GM21447 (cell line): ENCODE measurements at regions not wholly inside any gene's neighbourhood (a gene's known extent, or its start where the extent isn't known, plus 50 kb on each side); places are given as distances from the start of the nearest gene placed in this dataset.
"Not testable (repeated sequence)": the region's sequence is repeated elsewhere in the genome, so short reads cannot be mapped to it uniquely, and the experiment has no call there.

ENCODE experiments used
- ATAC-seq: cut with Tn5 transposase; IDR thresholded peaks from one replicate; pipeline ENCODE4 v1.9.1; 2021; ENCODE audit not compliant: unreplicated experiment

DNA sequence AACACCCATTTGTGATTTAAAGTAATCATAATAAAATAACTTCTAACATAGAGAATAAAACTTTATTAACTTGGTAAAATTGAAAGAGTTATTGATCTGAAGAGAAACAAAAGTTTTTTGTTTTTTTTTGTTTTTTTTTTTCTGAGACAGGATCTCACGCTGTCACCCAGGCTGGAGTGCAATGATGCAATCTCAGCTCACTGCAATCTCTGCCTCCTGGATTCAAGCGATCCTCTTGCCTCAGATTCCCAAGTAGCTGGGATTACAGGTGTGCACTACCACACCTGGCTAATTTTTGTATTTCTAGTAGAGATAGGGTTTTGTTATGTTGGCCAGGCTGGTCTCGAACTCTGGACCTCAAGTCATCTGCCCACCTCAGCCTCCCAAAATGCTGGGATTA, 116.5 kb upstream of the SPATA31D4 start:
- ATAC-seq: not testable (repeated sequence)

DNA sequence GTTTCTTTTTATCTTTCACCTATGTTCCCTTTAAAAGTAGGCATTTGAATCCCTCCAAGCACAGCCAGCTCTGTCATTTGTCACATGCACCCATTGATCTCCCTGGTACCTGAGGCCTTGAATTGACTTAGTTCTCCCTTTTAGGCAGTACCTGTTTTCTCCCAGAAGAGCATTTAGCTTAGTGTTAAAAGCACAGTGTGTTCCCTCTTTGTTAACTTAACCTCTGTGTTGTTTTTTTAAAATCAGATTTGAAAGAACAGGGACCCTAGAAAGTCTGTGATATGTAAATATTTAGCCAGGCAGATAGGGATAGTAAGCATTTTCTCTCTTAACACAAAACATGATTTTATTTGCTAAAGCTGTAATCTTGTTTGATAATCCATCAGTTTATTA, 113.8 kb upstream of the SPATA31D4 start:
- no peak for ATAC-seq

DNA sequence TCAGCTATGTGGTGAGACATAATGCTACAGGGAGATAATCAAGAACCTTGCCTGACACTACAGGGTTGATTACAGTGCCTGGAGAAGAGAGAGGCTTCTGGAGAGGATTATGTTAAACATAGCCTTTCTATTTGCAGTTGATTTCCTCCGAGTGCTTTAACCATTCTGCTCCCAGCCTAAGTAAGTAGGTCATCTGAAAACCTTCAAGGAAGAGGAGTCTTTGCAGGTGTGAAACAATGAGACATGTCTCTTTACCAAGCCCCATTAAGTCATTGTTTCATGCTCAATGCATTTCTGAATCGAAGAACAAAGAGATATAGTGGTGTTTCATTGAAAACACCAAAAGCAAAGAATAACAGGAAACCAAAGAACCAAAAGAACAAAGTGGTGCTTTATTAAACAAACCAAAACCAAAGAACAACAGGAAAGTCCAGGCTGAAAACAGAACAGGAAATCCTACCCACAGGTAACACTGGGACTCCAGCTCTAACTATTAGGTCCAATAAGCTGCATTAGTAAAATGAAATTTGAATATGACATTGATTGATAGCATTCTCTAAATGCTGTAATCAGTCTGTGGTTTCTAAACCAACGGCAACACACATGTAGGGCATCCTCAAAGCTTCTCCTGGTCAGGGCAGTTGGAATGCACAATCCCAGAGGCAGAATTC, 113.3 kb upstream of the SPATA31D4 start:
- peak; percentile 90 for ATAC-seq

DNA sequence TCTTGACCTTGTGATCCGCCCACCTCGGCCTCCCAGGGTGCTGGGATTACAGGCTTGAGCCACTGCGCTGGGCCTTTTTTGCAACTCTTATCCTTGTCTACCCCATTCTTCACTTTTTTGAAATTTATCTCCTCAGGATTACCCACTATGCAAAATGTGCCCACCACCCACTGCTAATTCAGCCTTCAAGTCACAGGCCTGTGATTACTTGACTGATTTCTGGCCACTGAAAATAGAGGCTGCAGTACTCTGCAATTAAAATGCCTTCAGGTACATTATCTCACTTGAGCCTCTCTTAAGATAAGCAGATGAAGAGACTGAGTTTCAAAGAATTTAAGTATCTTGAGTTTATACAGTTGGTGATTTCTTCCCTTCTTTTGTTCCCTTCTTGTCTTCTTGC, 112.4 kb upstream of the SPATA31D4 start:
- ATAC-seq: no peak

DNA sequence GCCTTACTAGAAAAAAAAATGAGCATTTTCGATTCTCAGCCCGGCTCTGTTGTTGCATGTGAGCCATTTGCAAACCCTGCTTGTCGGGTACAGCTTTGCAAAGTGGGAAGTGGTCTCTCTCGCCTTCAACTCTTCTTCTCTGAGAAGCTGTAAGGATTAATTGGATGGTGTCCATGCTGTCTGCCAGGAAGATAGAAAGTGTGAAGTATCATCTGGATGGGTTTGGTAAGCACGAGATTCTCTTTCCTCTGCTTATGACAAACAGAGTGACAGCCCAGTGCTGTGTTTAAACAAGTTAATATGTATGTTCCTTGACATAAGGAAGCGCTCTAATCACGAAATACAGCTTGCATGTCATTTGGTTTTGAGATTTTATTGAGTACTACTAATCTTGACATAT, 109.1 kb upstream of the SPATA31D4 start:
- no peak for ATAC-seq

DNA sequence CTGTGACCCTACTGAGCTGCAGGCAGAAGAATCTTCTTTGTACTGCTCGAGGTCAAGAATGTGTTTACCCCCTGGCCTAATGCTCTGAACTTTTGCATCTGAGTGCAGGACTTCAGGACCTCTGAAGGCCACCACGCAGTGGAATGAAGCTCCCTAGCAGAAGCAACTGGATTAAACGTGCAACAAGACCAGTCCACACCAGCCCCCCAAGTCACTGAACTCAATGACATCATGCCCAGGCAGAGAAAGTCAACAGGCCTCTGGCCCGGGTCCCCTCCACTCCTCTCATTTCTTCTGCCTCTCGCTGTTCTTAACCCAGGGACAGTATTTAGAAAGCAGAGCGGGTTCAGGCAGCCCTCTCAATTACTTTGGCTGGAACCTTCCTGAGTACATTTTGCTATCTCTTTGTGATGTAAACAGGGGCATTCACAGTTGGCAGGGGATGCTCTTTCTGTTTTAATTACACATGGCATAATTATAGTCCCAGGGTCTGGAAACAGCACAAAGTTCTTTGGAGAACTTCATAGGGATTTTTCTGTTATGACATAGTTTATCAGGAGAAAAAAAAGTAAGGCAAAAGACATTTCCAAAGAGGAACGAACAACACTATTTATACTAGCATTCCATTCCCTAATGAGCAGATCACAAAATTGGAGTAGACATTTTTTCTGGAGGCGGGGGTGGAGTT, 108.2 kb upstream of the SPATA31D4 start:
- no peak for ATAC-seq

DNA sequence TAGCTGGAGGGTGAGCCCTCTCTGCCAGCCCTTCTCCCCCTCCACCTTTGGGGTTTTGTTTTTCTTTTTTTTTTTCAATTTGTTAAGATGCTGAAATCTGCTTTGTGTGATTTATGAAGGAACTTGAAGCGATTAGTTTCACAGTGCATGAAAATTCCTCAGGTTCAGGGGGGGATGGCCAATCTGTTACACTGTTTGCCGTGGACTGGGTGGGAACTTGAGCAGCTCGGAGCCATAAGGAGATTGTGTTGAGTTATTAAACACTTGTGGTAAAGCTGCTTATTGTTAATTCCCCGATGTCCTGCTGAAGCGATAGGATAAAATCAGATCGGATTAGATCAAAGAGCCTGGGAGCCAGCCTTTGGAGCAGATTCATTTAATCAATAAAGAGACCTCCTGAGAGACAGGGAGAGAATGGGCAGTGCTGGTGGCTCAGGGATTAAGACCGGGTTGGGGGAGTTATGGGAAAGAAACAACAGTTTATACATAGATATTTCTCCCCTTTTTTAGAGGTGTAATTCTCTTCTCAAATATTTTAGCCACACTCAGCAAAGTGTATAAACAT, 105.8 kb upstream of the SPATA31D4 start:
- no peak for ATAC-seq

DNA sequence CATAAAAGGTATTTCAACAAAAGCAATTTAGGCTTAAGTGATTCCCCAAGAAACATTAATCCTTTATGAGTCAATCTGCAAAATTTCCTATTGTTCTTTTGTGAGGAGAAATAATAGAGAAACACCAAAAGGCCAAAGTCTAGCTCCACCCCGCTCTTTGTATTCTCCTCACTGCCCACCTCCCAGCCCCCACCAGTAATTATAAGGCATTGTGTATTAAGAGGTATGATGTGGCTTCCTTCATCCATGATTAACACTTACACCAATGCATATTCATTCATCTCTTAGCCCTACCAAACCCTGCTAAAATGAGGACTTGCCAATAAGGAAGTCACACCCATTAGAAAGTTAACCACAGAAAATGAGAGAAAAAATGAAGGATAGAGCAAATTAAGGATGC, 105.3 kb upstream of the SPATA31D4 start:
- ATAC-seq: no peak

DNA sequence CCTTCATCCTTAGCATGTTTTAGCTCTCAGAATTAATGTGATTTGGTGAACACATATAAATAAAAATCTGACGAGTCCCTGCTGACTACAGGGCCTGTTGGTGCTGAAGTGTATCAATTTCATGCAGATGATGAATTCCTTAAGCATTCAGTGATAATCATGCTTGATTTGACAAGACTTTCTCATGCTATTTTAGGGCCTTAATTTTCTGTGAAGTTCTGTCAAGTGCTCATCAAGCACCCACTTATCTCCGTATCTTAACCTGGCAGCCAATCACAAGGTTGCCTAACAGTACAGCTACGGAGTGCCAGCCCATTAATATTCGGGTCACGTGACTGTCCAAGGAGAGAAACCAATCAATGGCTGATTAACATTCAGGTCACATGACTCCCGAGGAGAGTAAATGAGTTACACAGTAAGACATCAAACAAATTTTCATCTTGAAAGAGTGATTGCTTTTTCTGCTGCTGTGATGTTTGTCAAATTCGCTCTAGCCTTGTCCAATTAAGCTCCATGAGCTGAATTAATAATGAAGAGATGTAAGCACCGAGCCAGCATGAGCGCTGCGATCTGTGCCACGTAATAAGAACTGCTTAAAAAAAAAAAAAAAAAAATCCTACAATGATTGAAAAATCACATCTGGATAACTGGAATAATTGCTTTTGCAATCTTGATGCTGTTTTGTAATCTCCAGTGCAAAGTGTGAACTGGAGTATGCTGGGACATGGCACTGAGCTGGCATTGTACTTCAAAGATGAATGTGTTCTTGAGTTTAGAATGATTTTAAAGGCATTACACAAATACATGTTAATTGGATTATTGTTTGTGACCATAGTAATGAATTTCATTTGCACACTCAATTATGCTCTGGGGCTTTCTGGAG, 104.3 kb upstream of the SPATA31D4 start:
- no peak for ATAC-seq

DNA sequence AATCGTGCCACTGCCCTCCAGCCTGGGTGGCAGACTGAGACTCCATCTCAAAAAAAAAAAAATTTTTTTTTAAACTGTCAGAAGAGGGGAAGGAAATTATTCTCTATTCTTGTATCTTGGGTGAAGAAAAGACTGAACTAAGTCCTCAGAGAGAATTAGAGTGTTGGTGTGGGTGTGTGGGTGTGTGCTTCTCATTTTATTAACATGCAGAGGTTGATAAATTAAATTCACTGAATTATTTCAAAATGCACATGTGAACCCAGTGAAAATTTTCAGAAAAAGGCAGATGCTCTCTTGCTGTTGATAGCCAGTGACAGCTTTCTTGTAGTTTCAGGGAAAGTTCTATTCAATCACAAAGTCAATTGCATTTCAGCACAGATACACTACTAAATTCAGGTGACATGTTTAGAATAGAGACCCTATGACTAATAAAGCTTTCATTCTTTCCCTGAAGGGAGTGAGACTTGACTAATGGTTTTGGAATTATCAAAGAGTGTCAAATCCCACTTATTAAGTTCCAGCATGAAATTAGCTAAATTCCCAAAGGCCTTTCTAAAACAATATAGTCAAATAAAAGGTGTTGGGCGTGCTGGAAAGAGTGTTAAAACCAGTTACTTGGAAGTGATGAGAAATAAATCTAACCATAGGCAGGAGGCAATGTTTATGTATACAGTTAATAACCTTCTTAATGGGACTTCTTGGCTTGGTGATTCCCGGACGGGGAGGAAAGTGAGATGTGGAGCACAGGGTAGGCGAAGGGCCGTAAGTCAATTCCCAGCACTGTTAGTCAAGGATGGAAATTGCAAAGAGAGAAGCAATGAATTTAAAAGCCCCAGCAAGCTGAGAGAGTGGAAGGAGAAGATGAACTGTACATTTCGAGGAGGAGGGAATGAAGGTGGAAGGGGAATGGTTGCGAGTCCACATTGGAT, 103.2 kb upstream of the SPATA31D4 start:
- ATAC-seq: no peak

DNA sequence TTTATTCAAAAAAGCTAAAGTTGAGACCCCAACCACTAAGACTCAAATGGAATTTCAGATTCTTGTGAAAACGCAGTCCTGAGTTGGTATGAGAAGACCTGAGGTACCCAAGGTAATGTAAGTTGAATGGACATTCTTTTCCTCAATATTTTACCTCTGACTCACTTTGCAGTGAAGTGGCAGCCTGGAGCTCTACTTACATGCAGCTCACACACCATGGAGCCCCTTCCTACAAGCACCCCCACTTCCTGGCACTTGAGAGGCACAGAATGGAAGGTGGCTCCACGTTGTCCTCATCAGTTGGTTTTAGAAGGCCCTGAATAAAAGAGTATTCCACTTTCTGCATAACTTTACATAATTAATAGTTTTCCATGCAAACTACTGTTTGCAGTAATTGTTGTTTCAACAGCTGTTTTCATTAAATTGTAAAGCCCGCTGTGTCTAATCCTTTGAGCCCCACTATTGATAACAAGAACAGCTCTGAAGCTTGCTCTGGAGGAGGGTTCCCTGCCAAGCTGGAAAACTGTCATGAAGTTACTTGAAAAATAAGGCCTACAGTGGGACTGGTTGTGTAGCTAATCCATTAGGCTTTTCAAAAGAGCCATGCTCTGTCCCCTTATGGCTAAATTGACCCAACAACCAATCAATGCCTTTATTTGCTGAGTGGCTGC, 102.2 kb upstream of the SPATA31D4 start:
- no peak for ATAC-seq

DNA sequence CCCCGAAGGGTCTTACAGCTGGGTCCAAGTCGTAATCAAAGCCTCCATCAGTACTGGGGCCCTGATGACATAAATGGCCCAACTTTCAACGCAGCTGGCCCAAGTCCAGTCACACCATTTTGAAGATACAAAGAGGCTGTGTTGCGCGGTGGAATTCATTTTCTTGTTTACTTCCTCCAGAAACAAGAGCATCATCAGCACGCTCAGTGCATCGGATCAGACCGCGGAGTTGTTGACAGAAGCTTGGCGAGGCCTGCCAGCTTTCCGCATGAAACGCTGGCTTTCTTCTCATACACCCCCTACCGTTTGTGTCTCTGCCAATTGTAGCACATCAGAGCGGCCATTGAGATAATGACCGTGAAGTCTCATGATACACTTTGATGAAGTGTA, 101.7 kb upstream of the SPATA31D4 start:
- no peak for ATAC-seq

DNA sequence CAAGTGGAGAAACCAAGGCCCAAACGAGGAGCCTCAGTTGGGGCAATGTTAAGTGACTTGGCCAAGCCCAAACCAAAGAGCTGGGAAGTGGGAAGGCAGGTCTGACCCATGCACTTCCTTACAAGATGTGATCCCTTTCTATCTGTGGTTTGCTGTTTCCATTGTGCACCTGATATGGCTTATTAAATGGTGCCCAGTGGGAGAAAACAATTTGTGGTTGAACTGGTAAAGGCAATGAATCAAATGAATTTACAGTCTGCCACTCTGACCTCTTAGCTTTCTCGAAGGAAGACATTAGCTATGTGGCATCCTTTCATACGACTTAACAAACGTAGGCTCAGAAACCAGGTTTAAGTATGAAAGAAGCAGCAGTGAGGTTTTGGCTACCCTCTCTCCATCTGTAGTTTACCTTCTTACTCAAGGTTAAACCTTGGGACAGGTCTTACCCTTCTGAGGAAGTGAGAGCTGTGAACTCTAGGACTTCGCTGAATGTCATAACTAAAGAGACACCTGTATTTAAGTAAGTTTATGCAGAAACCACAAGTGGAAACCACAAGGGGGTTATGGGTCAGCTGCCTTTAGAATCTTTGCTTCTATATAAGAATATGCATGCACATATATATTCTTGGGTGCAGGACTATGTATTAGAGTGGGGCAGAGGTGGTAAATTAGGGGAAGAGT, 100.5 kb upstream of the SPATA31D4 start:
- ATAC-seq: peak; percentile 85

DNA sequence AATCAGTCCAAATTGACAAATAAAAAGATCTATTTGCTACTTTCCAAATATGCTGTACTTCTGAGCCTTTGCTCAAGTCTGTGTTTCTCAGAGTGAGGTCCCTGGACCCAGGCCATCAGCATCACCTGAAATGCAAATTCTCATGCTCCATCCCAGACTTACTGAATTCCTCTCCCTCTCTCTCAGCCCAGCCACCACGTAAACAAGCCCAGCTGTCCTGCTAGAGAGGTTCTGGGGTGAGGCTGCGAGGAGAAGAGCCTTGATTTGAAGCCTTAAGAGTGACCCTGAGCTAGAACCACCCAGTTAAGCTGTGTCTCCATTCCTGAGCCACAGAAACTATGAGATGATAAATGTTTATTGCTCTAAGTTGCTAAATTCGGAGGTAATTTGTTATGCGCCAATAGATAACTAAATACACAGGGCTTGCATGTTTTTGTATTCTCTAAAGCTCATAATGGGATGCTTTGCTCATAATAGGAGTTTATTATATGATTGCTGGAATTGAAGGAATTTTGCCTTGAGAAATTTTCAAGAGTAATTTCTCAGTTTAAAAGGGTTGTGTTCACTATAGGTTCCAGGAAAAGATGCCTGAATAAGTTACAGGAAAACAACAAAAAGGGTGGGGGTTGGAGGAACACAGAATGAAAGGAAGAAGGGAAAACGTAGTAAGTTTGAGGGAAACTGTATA, 98.9 kb upstream of the SPATA31D4 start:
- no peak for ATAC-seq

DNA sequence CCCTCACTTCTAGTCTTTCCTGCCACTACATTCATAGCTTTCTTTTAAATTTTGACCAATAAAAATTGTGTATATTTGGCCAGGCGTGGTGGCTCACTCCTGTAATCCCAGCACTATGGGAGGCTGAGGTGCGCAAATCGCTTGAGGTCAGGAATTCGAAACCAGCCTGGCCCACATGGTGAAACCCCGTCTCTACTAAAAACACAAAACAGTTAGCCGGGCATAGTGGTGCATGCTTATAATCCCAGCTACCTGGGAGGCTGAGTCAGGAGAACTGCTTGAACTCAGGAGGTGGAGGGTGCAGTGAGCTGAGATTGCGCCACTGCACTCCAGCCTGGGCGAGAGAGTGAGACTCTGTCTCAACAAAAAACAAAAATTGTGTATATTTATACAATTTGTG, 97.8 kb upstream of the SPATA31D4 start:
- not testable (repeated sequence) for ATAC-seq

DNA sequence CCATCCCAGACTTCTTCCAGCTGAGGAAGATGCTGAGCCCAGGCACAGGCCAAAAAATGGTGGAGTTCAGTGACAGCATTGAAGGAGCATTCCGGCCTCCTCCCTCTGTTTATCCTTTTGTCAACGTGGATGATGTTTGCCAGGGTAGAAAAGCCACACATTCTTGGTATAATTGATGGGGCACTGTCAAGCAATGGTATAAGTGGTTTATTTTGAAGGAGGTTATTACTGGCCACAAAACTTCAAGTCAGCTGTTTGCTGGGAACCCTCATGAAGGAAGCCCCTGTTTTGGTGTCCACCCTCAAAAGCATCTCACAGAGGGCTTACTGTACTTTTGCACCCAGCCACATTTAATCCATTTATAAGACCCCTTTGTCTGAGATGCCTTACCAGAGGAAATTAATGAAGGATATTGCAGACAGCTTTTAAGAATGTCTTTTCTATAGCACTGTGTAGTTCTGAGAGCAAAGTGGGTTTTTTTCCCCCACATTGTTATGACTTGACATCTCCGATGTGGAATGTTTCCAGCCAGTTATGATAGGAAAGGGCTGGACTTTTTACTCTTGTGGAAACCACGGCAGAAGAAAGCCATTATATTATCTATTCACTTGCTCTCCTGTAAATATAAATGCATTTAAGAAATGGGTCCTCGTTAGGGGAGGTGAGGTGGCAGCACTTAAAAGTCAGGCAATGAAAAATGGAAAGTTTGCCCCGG, 95.5 kb upstream of the SPATA31D4 start:
- ATAC-seq: no peak

DNA sequence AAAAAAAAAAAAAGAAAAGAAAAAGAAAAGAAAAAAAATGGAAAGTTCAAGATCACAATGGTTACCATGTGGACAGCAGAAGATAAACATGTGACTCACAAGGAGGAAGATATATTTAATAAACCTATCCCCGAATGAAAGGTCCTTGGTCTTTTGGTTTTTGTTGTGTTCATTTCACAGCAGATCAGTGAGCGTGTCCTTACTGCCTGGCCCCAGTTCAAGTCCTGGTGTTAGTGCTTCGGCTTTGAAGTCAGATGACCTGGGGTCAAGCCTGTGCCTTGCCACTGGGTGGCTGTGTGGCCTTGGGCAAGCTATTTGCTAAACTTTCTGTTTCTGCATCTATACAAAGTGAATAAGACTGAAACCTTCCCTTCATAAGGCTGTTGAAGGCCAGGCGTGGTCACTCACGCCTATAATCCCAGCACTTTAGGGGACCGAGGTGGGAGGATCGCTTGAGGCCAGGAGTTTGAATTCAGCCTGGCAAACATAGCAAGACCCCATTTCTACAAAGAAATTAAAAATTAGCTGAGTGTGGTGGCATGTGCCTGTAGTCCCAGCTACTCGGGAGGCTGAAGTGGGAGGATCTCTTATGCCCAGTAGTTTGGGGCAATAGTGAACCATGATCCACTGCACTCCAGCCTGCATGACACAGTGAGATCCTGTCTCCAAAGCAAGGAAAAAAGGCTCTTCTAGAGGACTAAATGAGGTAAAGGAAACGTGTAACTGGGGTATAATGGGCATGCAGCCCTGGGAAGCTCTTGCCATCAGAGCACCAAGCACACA, 94.5 kb upstream of the SPATA31D4 start:
- no peak for ATAC-seq
